GM12878 (cell line): ENCODE measurements at regions not wholly inside any gene's neighbourhood (a gene's known extent, or its start where the extent isn't known, plus 50 kb on each side); places are given as distances from the start of the nearest gene placed in this dataset.

Experiments
- ATAC-seq: fragments of 200-7000 bp; cut with Tn5 transposase; 3 replicates; pipeline ENCODE4 v1.9.1; 2020; ENCODE audit warnings: mild to moderate bottlenecking, moderate library complexity
- BruUV-seq: library from RNA; stranded (reverse); fragments of 400-500 nt; replicated peaks from 2 replicates; lab custom pipeline; 2021; lab: Mats Ljungman, UMichigan
- CTCF ChIA-PET: fragments of 300-600 bp; sonication (Branson Sonifier 250); formaldehyde crosslinking; extraction: SDS; loops from one replicate; lab custom pipeline; 2021; ENCODE audit warnings: inconsistent platforms; lab: Yijun Ruan, JAX
- POLR2A ChIA-PET: fragments of 350-600 bp; formaldehyde crosslinking; extraction: SDS; loops from one replicate; lab custom pipeline; 2021; ENCODE audit warnings: inconsistent platforms; lab: Charles Lee
- RAD21 ChIA-PET: fragments of 300-600 bp; sonication (Branson Sonifier 250); formaldehyde crosslinking; loops from one replicate; lab custom pipeline; 2023; ENCODE audit warnings: antibody characterized with exemption; ENCODE audit not compliant: unreplicated experiment; lab: Charles Lee
- SMC1A ChIA-PET: fragments of 300-600 bp; sonication (Branson Sonifier 250); formaldehyde crosslinking; loops from one replicate; lab custom pipeline; 2023; ENCODE audit not compliant: unreplicated experiment, uncharacterized antibody; lab: Charles Lee
- DNase-seq: peaks from one replicate; pipeline ENCODE4 v3.0.0-alpha.2; 2011; ENCODE audit warnings: low read depth, low spot score
- FAIRE-seq: peaks from 3 replicates; lab custom pipeline; 2011; peaks lifted over from hg19 to GRCh38; lab: Jason Lieb, UNC
- H2AFZ ChIP-seq: 2 replicates; pipeline ENCODE4 v1.6.0; 2011; ENCODE audit warnings: low read depth, low read length, control low read depth; ENCODE audit not compliant: control insufficient read depth
- H3K27ac ChIP-seq: 2 replicates; pipeline ENCODE4 v1.5.1; 2011; ENCODE audit warnings: control low read depth; ENCODE audit not compliant: control insufficient read depth, insufficient read depth
- H3K27me3 ChIP-seq, 2 experiments: replicated peaks in 1 of 2; 2 replicates each; pipeline versions ENCODE4 v1.6.0 to v1.6.1; 2011; ENCODE audit warnings: low read length in 1 of 2; ENCODE audit not compliant: control insufficient read depth in 2 of 2, insufficient read depth in 2 of 2
- H3K36me3 ChIP-seq, 2 experiments: 2 replicates each; pipeline ENCODE4 v1.5.1; 2011; ENCODE audit warnings: low read length in 1 of 2; ENCODE audit not compliant: control insufficient read depth in 2 of 2, insufficient read depth in 2 of 2
- H3K4me1 ChIP-seq: 2 replicates; pipeline ENCODE4 v1.6.1; 2011; ENCODE audit warnings: mild to moderate bottlenecking, low read length, moderate library complexity, mixed read lengths; ENCODE audit not compliant: control insufficient read depth, insufficient read depth
- H3K4me2 ChIP-seq: 2 replicates; pipeline ENCODE4 v1.6.0; 2011; ENCODE audit warnings: control low read depth; ENCODE audit not compliant: control insufficient read depth, insufficient read depth
- H3K4me3 ChIP-seq: fragments of 200-600 bp; sonication (generic); 2 replicates; pipeline ENCODE4 v1.5.1; 2016
- H3K79me2 ChIP-seq: 2 replicates; pipeline ENCODE4 v1.6.0; 2011; ENCODE audit warnings: low read length; ENCODE audit not compliant: control insufficient read depth, insufficient read depth
- H3K9ac ChIP-seq: 2 replicates; pipeline ENCODE4 v1.8.0; 2011; ENCODE audit warnings: low read length, control low read depth, mixed read lengths; ENCODE audit not compliant: control insufficient read depth, insufficient read depth
- H3K9me3 ChIP-seq: replicated peaks from 3 replicates; pipeline ENCODE4 v1.5.1; 2011; ENCODE audit warnings: mild to moderate bottlenecking, low read length; ENCODE audit not compliant: control insufficient read depth, insufficient read depth
- H4K20me1 ChIP-seq: 2 replicates; pipeline ENCODE4 v1.6.0; 2011; ENCODE audit not compliant: control insufficient read depth, insufficient read depth
- BACH1 ChIP-seq: fragments of 450-650 bp; IDR thresholded peaks from 2 replicates; pipeline ENCODE4 v1.6.1; 2017; ENCODE audit warnings: mild to moderate bottlenecking, borderline replicate concordance
- BCL3 ChIP-seq: IDR thresholded peaks from 2 replicates; pipeline ENCODE4 v1.6.1; 2011; ENCODE audit warnings: borderline replicate concordance, low read depth, mild to moderate bottlenecking, moderate library complexity, low read length; ENCODE audit not compliant: insufficient read depth, poor library complexity, severe bottlenecking
- CBX3 ChIP-seq: fragments of 200-600 bp; sonication (generic); IDR thresholded peaks from 2 replicates; pipeline ENCODE4 v1.6.1; 2016; ENCODE audit warnings: low read depth, borderline replicate concordance
- E2F8 ChIP-seq: fragments of 450-650 bp; IDR thresholded peaks from 2 replicates; pipeline ENCODE4 v1.6.1; 2018; ENCODE audit warnings: mild to moderate bottlenecking, low read depth, moderate library complexity; ENCODE audit not compliant: partially characterized antibody
- MTA2 ChIP-seq: fragments of 450-650 bp; IDR thresholded peaks from 2 replicates; pipeline ENCODE4 v1.6.1; 2016; ENCODE audit warnings: low read depth, mild to moderate bottlenecking, moderate library complexity
- POLR2AphosphoS2 ChIP-seq: IDR thresholded peaks from 2 replicates; pipeline ENCODE4 v1.6.1; 2011; ENCODE audit warnings: low read depth, mild to moderate bottlenecking, low read length, improper control_type of control experiment, moderate library complexity
- RAD51 ChIP-seq: fragments of 450-650 bp; IDR thresholded peaks from 2 replicates; pipeline ENCODE4 v1.6.1; 2016; ENCODE audit warnings: moderate library complexity, mild to moderate bottlenecking, inconsistent platforms
- SMARCA5 ChIP-seq: fragments of 450-650 bp; IDR thresholded peaks from 2 replicates; pipeline ENCODE4 v1.6.1; 2017; ENCODE audit warnings: mild to moderate bottlenecking
- WGBS: methylation state at CpG from one replicate; pipeline ENCODE4 v1.1.6; 2016; ENCODE audit warnings: low lambda C conversion rate; ENCODE audit not compliant: insufficient replicate concordance, insufficient coverage; ENCODE audit errors: missing lambda C conversion rate; 5-methylcytosine and 5-hydroxymethylcytosine counted together
- in situ Hi-C: fragments of 300-500 bp; cut with MboI; formaldehyde crosslinking; loops from 9 replicates; pipeline ENCODE4 v1.14.3; 2018; ENCODE audit warnings: mixed read lengths
- intact Hi-C: fragments of 100-400 bp; cut with micrococcal nuclease; formaldehyde crosslinking; loops from one replicate; pipeline ENCODE4 v1.14.2; 2022; ENCODE audit not compliant: unreplicated experiment
- TF ChIP-seq, protein P1 (sequence below): IDR thresholded peaks from 2 replicates; pipeline ENCODE4 v1.6.1; 2012; ENCODE audit warnings: low read depth, low read length, improper control_type of control experiment
- TF ChIP-seq, protein P2 (sequence below), 3 experiments: IDR thresholded peaks in 2 of 3; conservative IDR thresholded peaks in 1 of 3; 2 replicates each; pipeline ENCODE4 v1.5.1; 2011; ENCODE audit warnings: low read depth in 3 of 3, low read length in 3 of 3, mild to moderate bottlenecking in 3 of 3, control low read depth in 2 of 3, moderate library complexity in 2 of 3, inconsistent platforms in 1 of 3, mixed read lengths in 1 of 3; ENCODE audit not compliant: control insufficient read depth in 2 of 3, insufficient read depth in 1 of 3; ENCODE audit errors: extremely low read depth in 1 of 3
- TF ChIP-seq, protein P3 (sequence below): IDR thresholded peaks from 2 replicates; pipeline ENCODE4 v1.6.1; 2011; ENCODE audit warnings: borderline replicate concordance, low read depth, mild to moderate bottlenecking, moderate library complexity, mixed read lengths, low read length; ENCODE audit not compliant: insufficient read depth; ENCODE audit errors: extremely low read length
- TF ChIP-seq, protein P4 (sequence below): fragments of 450-650 bp; IDR thresholded peaks from 2 replicates; pipeline ENCODE4 v1.6.1; 2016; ENCODE audit warnings: mild to moderate bottlenecking

DNA sequence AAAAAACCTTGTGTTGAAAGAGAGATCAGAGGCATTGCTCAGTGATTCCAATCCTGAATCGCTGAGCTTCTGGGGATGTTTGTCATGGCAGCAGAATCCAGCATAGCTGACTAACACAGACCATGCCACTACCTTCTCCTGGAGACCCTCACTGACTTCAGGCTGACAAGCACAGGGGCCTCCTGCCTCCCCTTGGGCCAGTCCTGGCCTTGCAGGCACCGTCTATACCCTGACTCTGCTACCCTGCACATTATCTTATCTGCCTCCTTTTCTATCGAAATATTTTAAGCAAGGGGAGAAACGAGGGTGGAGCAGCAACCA is 139.8 kb downstream of the KIF26A start:
- Histone ChIP-seq H3K9me3 (no peaks in the 10 kb centered on the region), H3K27me3 (no peaks in the 10 kb centered on the region), H3K4me1 (no peaks in the 10 kb centered on the region), H3K36me3 (no peaks in the 10 kb centered on the region), H3K27ac (no peak overlapping the region), H3K79me2 (no peaks in the 10 kb centered on the region), H3K9ac (no peak overlapping the region), H2AFZ (no peak overlapping the region), H3K4me2 (no peak overlapping the region), H3K4me3 (no peak overlapping the region)
- POLR2A ChIA-PET = no interaction called here
- SMC1A ChIA-PET = no interaction called here
- 3% methylated on average over 4 of the region's 4 CpGs for WGBS
- in situ Hi-C loops (no loop called here), intact Hi-C loops (no loop called here)
- CTCF ChIA-PET = no interaction called here
- DNase-seq = no peak
- BruUV-seq = no TSS peak
- no peak for ATAC-seq
- RAD21 ChIA-PET = no interaction called here
- TF ChIP-seq, protein P1, sequence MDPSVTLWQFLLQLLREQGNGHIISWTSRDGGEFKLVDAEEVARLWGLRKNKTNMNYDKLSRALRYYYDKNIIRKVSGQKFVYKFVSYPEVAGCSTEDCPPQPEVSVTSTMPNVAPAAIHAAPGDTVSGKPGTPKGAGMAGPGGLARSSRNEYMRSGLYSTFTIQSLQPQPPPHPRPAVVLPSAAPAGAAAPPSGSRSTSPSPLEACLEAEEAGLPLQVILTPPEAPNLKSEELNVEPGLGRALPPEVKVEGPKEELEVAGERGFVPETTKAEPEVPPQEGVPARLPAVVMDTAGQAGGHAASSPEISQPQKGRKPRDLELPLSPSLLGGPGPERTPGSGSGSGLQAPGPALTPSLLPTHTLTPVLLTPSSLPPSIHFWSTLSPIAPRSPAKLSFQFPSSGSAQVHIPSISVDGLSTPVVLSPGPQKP = no peak
- no peak for TF ChIP-seq MTA2
- TF ChIP-seq BCL3 = no peak
- no peak for TF ChIP-seq SMARCA5
- TF ChIP-seq BACH1 = no peak
- no peak for TF ChIP-seq RAD51
- TF ChIP-seq, protein P2, sequence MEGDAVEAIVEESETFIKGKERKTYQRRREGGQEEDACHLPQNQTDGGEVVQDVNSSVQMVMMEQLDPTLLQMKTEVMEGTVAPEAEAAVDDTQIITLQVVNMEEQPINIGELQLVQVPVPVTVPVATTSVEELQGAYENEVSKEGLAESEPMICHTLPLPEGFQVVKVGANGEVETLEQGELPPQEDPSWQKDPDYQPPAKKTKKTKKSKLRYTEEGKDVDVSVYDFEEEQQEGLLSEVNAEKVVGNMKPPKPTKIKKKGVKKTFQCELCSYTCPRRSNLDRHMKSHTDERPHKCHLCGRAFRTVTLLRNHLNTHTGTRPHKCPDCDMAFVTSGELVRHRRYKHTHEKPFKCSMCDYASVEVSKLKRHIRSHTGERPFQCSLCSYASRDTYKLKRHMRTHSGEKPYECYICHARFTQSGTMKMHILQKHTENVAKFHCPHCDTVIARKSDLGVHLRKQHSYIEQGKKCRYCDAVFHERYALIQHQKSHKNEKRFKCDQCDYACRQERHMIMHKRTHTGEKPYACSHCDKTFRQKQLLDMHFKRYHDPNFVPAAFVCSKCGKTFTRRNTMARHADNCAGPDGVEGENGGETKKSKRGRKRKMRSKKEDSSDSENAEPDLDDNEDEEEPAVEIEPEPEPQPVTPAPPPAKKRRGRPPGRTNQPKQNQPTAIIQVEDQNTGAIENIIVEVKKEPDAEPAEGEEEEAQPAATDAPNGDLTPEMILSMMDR (IDR thresholded peaks at IDR 0.05 in 2 of 3, conservative IDR thresholded peaks at IDR 0.05 in 1 of 3; ENCODE audit: control insufficient read depth in 2 of 3, extremely low read depth in 1 of 3, insufficient read depth in 1 of 3, low read depth in 3 of 3, low read length in 3 of 3) = no peak
- TF ChIP-seq CBX3 = no peak
- no peak for TF ChIP-seq E2F8
- no peak for TF ChIP-seq POLR2AphosphoS2
- TF ChIP-seq, protein P3, sequence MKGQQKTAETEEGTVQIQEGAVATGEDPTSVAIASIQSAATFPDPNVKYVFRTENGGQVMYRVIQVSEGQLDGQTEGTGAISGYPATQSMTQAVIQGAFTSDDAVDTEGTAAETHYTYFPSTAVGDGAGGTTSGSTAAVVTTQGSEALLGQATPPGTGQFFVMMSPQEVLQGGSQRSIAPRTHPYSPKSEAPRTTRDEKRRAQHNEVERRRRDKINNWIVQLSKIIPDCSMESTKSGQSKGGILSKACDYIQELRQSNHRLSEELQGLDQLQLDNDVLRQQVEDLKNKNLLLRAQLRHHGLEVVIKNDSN = no peak
- TF ChIP-seq, protein P4, sequence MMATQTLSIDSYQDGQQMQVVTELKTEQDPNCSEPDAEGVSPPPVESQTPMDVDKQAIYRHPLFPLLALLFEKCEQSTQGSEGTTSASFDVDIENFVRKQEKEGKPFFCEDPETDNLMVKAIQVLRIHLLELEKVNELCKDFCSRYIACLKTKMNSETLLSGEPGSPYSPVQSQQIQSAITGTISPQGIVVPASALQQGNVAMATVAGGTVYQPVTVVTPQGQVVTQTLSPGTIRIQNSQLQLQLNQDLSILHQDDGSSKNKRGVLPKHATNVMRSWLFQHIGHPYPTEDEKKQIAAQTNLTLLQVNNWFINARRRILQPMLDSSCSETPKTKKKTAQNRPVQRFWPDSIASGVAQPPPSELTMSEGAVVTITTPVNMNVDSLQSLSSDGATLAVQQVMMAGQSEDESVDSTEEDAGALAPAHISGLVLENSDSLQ = no peak
- TF ChIP-seq, all 136 proteins: peak for 0
- no peaks in the 10 kb centered on the region for H4K20me1 ChIP-seq
- no peak for FAIRE-seq
